Hepatocyte (in vitro differentiated cells): ENCODE measurements at regions not wholly inside any gene's neighbourhood (a gene's known extent, or its start where the extent isn't known, plus 50 kb on each side); places are given as distances from the start of the nearest gene placed in this dataset.

Source experiments
- CTCF ChIP-seq: fragments of 200-600 bp; sonication (generic); IDR thresholded peaks from 2 replicates; pipeline ENCODE4 v1.5.1; 2016; ENCODE audit warnings: antibody characterized with exemption, mild to moderate bottlenecking; ENCODE audit not compliant: poor library complexity
- EZH2 ChIP-seq: fragments of 200-600 bp; sonication (generic); IDR thresholded peaks from 2 replicates; pipeline ENCODE4 v1.6.1; 2016; ENCODE audit warnings: antibody characterized with exemption, mild to moderate bottlenecking, borderline replicate concordance
- EZH2phosphoT487 ChIP-seq: fragments of 200-600 bp; sonication (generic); IDR thresholded peaks from one replicate; pipeline ENCODE4 v1.6.1; 2018; ENCODE audit warnings: antibody characterized with exemption, mild to moderate bottlenecking, low read depth, moderate library complexity; ENCODE audit not compliant: unreplicated experiment, severe bottlenecking

GRCh38 chr12:39103552-39104165 is 198.3 kb upstream of the CPNE8 start:
- TF ChIP-seq CTCF (peak; percentile 79), EZH2 (no peak), EZH2phosphoT487 (no peak)
